ENCODE measurements at regions not wholly inside any gene's neighbourhood (a gene's known extent, or its start where the extent isn't known, plus 50 kb on each side); places are given as distances from the start of the nearest gene placed in this dataset.
"Not testable (repeated sequence)": the region's sequence is repeated elsewhere in the genome, so short reads cannot be mapped to it uniquely, and the experiment has no call there.

DNA sequence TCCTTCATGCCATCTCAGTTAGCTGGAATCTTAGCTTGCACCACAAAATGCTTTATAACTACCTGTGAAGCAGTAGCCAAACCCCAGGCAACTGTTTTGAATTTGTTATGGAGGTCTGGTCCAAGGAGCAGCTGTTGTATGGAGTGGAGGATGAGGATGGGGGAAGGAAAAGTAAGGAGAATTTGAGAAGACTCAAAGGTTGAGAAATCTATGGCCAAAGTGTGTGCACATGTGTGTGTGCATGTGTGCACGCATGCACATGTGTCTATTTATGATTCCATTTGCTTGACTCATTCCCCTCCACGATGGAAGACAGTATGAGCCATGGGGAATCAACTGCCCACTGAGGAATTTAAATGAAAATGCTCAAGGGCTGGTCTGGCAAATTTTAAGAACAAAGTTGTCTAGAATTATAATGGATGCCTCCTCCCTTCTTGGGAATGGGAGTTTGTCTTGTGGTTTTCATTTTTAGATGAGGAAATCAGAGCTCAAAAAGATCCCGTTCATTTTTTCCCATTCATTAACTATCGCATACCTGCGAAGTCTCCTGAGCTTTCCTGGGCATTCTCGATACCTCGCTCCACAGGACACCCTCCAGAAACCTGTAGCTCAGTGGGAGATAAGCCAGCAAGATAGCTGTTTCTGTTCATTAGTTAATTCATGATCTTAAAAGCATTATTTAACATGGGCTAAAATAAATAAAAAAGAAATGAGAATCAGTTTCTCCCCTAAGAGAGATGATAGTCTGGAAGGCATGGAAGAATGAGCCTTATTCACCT, 152.3 kb upstream of the NEDD9 start:
- peak; percentile 63 for DNase-seq (ENCODE audit: low read depth)

DNA sequence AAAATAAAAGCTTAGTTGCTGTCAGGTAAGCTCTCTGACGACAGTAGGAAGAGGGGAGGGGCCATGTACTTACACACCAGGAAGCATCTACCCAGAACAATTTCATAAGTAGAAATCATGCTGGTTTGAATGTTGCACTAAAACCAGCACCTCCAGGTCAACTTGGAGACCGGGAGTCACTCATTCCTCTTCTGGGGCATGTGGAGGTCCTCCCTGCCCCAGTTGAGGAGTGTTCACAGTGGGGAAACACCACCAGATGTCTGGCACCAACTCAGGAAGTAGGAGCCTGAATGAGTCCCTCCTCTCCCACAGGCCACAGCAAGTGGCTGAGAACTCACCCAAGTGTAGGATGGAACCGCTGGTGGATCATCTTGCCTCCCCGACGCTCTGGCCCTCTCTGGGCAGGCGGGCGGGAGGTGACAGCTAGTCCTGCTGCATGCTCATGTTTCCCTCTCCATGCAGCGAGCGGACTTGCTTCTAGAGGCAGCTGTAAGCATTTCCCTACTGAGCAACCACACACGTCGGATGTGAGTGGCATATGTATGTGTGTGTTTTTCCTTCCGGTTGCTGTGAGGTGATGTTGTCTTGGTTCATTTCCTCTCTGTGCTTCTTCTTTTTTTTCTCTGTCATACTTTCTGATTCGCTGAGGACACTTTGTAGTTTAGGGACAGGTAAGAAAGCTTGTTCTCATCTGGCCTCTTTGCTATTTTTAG, 149.5 kb upstream of the NEDD9 start:
- DNase-seq (ENCODE audit: low read depth): no peak

DNA sequence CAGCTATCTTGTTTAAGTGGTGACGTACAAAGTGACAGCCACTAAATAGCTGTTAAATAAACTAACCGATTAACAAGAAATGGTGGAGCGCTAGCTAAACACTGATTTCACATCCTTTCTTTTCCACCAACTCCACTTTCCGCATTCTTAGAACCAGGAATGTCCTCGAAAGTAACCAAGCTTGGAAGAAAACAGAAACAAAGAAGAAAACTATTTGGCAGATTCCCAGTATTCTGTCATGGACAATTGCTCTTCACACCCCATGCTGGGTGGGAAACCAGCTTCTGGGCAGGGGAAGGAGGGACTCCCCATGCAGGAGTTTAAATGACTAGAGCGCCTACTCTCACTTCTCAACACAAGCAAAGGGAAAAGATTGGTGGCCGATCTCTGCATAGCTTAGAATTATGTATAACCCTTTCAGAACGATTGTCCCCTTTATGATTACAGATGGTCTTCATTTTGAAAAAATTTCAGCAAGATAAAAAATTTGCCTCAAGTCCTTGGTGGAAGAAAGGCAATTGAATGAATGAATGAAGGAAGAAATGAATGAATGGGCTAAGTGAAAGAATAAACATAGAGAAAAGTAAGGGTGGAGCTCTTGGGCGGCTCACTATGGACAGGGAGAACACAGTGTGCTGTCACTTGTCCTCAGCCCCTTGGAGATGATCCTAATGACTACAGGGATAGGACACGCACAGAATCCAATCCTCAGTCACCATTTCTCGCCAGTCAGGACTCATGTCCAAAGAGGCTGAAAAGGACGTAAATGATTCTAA, 148.7 kb upstream of the NEDD9 start:
- peak; percentile 97 for DNase-seq (ENCODE audit: low read depth)

DNA sequence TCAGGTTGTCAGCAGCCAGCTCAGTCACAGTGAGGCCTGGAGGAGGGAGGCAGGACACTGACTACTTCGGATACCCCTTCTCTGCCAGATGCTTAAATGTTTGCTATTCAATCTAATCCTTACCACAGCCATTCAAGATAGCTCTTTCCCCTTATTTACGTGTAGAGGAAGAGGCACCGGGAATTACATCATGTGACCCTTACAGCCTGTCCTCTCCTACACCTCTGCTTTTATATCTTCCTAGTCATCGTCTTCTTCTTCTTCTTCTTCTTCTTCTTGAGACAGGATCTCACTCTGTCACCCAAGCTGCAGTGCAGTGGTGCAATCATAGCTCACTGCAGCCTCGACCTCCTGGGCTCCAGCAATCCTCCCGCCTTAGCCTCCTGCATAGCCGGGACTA, 148.1 kb upstream of the NEDD9 start:
- no peak for DNase-seq (ENCODE audit: low read depth)

DNA sequence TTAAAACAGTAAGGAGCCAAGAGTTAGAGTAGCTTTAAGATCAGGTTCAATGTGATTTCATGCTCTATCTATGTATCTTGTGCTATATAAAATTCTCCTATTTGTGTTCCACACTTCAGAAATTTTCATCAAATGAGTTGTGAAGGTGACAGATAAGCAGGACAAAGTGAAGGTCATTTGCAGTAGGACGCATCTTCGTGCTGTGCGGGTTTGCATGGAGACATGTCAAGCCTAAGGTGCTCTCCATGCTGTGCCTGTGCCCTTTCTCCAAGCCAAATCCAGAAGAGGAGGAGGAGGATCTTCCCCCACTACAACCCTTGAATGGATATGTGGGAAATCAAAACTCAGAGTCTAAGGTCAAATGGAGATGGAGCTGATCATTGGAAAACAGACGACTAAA, 147.3 kb upstream of the NEDD9 start:
- DNase-seq (ENCODE audit: low read depth): no peak

DNA sequence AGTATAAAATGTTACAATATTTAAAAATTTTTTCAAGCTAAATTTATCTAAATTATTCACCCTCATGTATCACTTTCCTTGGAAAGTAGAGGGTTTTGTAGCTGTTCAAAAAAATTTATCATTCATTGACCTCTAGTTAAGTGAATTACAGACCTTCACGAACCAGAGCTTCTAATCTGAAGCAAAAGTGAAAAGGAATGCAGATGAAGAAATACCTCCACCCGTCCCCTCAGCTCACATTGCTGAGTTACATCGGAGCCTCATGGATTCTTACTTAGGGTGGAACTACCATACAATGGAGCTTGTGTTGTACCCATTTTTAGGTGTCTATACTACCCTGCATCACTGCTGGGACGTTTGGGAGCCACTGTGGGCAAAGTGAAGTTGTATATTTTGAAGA, 146.2 kb upstream of the NEDD9 start:
- DNase-seq (ENCODE audit: low read depth): no peak

DNA sequence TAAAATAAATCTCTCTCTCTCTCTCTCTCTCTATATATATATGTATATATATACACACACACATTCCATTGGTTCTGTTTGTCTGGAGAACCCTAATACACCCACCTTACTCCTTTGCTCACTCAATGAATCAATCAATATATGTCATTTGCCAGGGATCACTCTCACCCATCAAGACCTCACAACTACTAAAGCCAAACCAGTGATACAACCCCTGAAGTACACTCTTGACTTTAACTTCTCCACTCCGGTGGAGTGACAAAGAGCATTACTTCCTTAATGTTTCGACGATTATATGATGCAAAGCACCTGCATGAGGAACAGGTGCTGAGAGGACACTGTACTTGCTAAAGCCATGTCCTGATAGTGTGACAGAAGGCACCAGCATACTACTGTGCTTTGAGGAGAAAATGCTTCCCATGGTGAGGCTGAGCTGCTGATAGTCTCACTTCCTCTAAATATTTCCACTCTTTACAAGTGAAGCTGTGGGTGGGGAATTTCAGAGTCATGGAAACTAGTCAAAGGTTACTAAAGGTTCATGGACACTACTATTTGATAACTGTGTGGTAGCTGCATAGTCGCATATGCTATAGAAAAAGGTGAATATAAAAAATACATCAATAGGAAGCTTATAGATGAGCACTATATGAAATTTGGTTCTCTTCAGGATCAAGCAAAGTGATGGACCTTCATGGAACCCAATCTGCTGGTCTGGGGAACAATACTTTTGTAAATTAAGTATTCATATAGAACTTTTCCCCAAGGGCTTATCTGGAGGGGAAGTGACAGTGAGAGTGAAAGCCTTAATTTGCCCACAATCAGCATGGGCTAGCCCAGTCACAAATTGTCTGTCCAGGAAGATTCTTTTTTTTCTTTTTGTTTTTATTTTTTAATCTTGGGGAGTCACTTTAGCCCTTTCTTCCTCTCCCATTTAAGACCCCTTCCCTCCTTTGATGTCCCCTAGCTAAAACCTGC, 141.9 kb upstream of the NEDD9 start:
- DNase-seq (ENCODE audit: low read depth): no peak

DNA sequence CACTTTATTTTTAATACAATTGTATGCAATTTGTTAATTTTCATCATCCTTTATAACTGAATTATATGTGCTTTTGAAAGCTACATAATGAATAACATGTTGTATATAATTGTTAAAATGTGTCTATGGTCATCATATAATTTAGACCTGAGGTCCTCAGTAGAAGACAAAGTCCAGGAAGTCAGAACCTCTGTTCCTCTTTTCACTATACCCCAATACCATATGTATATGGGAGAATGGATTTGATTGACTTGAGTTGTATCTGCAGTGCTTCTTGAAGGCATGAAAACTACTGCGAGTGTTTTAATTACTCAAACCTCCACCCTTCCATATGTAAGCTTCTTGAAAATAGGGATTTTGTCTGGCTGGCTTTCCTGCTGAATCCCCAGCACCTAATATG, 140.7 kb upstream of the NEDD9 start:
- no peak for DNase-seq (ENCODE audit: low read depth)

DNA sequence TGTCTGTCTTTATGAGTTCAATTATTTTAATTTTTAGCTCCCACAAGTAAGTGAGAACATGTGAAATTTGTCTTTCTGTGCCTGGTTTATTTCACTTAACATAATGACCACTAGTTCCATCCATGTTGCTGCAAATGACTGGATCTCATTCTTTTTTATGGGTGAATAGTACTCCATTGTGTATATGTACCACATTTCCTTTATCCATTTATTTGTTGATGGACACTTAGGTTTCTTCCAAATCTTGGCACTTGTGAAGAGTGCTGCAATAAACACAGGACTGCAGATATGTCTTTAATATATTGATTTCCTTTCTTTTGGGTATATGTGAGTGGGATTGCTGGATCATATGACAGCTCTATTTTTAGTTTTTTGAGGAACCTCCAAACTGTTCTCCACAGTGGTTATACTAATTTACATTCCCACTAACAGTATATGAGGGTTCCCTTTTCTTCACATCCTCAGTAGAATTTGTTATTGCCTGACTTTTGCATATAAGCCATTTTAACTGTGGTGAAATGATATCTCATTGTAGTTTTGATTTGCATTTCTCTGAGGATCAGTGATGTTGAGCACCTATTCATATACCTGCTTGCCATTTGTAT, 139.8 kb upstream of the NEDD9 start:
- DNase-seq (ENCODE audit: low read depth): not testable (repeated sequence)

DNA sequence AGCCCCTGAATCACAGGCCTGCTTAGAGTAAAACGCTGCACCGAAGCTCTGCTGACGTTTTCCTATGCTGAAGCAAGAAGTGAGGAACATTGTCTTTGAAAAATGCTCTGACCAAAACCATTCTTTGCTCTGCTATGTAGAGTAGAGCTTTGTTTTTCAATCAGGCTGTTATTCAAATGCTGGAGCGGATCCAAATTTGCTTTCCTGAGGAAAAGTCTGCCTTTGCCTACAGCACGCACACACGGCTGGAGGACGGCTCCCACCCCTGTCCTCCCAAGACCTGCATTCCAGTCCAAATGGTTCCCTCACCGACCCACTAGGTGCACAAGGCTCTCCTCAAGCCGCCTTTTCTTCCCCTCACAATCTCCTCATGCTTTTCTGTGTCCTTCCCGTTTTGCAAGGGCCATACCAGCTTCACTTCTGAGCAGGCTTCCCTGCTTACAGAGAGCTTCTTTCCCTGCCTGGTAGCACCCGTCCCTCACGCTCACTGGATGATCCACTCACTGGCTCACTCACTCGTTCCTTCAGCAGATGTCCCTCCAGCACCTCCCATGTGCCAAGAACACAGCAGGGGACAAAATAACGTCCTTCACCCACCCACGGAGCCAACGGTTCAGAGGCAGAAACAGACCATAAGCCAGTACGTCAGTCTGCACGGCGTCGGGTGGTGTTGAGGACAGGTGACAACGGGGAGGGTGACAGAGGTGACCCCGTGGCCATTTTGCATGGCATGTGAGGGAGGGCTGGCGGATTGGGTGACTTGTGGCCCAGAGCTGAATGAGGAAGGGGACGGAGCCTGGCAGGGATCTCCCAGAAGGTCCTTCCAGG, 137.9 kb upstream of the NEDD9 start:
- DNase-seq (ENCODE audit: low read depth): peak; percentile 56

DNA sequence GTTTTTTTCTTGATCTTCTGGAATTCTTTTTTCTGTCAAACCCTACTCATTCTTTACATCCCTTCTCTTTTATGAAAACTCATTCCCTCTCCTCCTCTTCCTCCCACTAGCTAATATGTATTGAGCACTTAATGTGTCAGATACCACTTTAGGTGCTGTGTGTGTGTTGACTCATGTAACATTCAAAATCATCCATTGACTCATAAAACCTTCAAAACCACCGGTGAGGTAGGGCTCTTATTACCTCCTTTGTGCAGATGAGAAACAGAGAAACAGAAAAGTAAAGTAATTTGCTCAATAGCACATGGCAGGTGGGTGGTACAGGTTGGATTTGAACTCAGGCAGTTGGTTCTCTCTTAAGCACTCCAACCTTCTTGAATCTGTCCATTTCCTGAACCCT, 136.3 kb upstream of the NEDD9 start:
- peak; percentile 93 for DNase-seq (ENCODE audit: low read depth)

DNA sequence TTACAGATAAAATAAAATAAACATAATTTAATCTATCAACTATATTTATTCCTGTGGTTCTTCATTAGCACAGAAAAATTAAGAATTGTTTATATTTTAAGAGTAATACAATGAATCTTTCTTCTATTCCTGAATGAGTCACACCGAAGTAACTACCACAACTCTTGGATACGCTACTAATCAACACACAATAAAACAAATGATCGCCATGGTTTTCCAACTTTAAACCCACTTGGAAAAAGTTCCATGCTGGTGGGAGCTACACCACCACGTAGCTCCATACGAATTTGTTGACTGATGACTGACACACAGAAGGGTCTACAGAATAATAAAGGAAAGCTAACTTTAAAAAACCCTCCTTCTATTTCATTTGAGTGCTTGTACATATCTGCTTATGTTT, 135.8 kb upstream of the NEDD9 start:
- peak; percentile 86 for DNase-seq (ENCODE audit: low read depth)

DNA sequence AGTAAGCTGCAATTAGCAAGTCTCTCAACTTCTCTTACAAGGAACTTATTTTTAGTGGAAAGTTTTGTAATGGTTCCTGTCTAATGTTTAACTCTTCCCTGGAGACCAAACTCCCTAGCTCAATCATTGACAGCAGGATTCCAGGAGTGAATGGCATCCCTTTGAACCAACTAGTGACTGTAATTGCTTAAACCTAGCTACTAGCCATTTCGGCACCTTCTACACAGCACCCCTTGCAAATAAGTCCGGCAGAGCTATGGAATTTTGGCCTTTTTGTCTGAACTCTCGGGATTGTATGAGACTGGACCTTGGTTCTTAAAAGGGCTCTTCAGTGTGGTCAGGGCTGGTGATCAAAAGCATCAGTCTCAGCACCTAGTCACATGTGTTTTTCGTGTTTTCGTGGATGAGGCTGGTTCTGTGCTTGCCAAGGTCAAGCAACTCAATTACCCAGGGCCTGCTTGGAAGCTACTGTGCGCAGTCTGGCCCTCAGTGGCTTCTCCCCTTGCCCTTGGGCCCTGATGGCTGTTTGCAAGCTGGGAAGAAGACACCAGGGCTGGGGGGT, 135.3 kb upstream of the NEDD9 start:
- DNase-seq (ENCODE audit: low read depth): peak; percentile 99

DNA sequence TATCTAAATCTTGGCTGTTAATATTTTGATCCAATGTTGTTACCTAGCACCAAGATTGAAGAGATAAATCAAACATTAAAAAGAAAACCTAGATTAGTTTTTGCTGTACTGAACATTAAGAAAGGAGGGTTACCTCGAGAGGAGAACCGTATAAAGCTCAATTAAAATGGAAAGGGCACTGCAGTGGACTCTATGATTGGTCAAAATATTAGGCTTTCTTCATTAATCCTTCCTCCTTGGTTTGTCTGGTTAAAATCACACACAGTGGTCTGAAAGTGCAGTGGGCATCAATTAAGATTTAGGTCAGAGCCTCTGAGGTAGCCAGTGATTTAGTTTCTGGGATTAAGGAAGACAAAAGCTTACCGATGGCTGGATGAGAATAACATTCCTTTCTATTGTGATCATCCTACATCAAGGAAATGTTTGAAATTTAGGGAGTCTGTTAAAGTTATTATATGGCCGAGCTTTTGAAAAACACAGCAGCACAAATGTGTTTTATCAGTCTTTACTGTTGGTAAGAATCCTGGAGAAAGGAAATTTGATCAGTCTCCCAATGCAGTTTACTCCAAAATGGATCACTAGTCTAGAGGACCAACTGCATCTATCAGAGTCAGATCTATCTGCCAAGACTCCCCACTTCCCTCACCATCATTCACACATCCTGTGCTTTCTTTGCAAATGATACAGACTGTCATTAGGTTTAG, 134.6 kb upstream of the NEDD9 start:
- DNase-seq (ENCODE audit: low read depth): peak; percentile 80

DNA sequence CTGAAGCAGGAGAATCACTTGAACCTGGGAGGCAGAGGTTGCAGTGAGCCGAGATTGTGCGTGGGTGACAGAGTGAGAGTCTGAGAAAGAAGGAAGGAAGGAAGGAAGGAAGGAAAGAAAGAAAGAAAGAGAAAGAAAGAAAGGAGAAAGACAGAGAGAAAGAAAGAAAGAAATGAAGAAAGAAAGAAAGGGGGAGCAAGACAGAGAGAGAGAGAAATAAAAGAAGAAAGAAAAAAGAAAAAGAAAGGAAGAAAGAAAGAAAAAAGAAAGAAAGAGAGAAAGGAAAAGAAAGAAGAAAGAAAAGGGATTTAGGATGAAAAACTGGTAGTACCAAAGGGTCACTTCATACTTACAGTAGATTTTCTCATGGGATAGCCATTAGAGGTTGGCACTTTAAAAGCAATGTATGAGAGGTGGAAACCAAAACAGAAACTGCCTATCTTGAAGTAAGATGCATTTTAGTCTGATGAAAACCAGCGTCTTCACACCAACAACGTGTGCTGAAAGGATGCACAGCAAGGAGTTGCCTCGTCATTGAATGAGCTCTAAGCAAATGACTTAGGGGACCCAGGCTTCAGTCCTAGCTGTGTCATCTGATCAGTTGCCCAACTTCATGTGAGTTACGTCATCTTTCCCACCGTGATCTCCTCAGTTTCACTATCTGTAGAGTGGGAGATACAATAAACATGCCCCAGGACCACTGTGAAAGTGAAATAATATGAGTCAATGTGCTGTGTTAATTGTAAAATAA, 133.9 kb upstream of the NEDD9 start:
- peak; percentile 18 for DNase-seq (ENCODE audit: low read depth)

DNA sequence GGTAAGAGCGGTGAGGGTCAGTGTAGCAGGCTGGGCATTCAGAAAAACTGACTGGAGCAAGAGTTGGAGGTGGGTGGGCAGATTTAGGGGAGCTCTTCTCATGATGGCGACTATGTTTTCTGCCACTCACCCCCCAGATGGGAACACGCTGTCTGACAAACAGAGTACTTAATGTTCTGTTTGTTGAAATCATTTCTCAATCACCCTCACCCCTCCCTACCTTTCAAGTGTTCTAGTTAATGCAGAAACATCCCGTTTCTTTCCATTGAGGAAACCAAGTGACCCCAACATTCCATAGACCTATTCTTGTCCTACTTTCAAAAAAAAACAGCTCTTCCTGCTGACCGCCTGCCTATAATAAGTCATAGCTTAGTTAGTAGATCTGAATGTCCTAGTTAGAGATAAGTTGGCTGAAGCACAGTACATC, 132.5 kb upstream of the NEDD9 start:
- DNase-seq (ENCODE audit: low read depth): peak; percentile 96

DNA sequence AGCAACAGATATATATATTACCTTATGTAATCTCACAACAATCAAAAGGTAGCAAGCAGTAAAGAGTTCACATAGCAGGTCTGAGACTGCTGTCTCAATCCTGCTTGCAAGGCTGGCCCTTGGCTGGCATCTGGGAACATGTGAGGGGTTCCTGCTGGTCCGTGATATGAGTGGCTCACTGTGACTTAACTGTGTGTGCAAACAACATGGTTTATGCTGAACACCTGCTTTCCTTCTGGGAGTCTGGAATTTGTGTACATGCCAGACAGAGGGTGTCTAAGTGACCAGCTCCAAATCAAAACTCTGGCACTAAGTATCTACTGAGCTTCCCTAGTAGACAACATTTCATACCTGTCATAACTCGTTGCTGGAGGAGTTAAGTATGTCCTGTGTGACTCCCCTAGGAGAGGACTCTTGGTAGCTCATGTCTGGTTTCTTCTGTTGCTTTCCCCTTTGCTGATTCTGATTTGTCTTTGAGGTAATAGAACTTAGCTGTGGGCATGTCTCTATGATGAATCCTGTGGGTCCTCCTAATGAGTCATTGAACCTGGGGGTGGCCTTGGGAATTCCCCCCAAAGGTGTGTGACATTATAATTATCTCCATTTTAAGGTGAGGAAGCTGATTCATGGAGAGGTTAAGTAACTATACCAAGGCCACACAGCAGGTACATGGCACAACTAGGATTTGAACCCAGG, 131.6 kb upstream of the NEDD9 start:
- DNase-seq (ENCODE audit: low read depth): peak; percentile 81

DNA sequence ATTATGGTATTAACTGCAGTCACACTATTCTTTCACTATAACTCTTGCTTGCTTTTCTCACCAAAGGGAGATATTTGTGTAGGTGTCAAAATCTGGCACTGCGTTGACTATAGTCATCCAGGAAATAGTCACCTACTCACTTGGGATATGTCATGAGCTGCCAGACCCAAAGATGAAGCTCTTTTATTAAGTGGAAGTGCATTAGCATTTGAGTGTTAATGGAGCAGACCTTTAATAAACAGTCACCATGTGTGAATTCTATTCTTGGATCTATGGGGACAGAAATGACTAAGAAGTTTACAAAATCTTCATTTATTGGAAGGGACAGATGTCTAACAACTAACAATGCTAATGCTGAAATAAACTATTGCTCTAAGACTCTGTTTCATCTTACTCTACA, 130.1 kb upstream of the NEDD9 start:
- DNase-seq (ENCODE audit: low read depth): no peak

Data from renal cortical epithelial cell (primary cell).